SK-N-MC (cell line): ENCODE measurements at regions not wholly inside any gene's neighbourhood (a gene's known extent, or its start where the extent isn't known, plus 50 kb on each side); places are given as distances from the start of the nearest gene placed in this dataset.

Experiments used
- EZH2 ChIP-seq: fragments of 200-600 bp; sonication (generic); IDR thresholded peaks from one replicate; pipeline ENCODE4 v1.6.1; 2017; ENCODE audit warnings: antibody characterized with exemption
- POLR2AphosphoS5 ChIP-seq: IDR thresholded peaks from 2 replicates; pipeline ENCODE4 v1.6.1; 2012; ENCODE audit warnings: mild to moderate bottlenecking, low read depth, low read length, borderline replicate concordance

DNA sequence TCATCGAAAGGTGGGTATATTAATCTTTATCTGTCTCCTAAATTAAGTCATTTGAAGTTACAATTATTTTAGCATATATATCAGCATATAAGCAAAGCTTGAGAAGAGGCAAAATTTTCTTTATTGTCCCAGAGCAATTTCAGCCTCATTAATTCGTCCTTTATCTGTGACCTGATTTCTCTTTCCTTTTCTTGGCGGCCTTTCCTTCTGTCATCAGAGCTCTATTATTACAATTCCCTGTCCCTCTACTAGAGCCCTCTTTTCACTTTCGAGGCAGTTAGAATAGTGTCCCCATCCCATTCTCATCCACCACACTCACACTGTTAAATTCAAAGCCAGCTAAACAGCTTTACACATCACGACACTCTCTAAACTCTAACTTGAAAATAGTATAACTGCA, 1293.2 kb upstream of the FAM98A start:
- TF ChIP-seq EZH2, result no peak
- no peak for TF ChIP-seq POLR2AphosphoS5
